ENCODE measurements at regions not wholly inside any gene's neighbourhood (a gene's known extent, or its start where the extent isn't known, plus 50 kb on each side); places are given as distances from the start of the nearest gene placed in this dataset.

- TF ChIP-seq POLR2AphosphoS5 (IDR thresholded peaks at IDR 0.05; ENCODE audit: low read depth, low read length) (no peak), POLR2A (IDR thresholded peaks at IDR 0.05; ENCODE audit: low read depth, low read length) (no peak), TAF1 (IDR thresholded peaks at IDR 0.05; ENCODE audit: low read depth, low read length) (no peak), SPI1 (IDR thresholded peaks at IDR 0.05; ENCODE audit: low read depth, low read length) (no peak), POU2F2 (IDR thresholded peaks at IDR 0.05; ENCODE audit: low read depth, low read length) (no peak)
These were observed 950.1 kb downstream of the VRK1 start for GRCh38 chr14:97747316-97747715.

Data from GM12891 (cell line).